ENCODE measurements at regions not wholly inside any gene's neighbourhood (a gene's known extent, or its start where the extent isn't known, plus 50 kb on each side); places are given as distances from the start of the nearest gene placed in this dataset.
A peak's percentile ranks its signal among the peaks of the same experiment; 100 is the strongest.

- no peak for DNase-seq
These were observed 307.9 kb upstream of the CBLB start for GRCh38 chr3:106176734-106177133.

GRCh38 chr3:106182950-106183511 lies 314.2 kb upstream of the CBLB start:
- peak; percentile 21 for DNase-seq

- peak; percentile 57 for DNase-seq
These were observed 315.1 kb upstream of the CBLB start for GRCh38 chr3:106183762-106184391.

GRCh38 chr3:106184540-106185457 lies 316.0 kb upstream of the CBLB start:
- no peak for DNase-seq

GRCh38 chr3:106185949-106186348 lies 317.1 kb upstream of the CBLB start:
- DNase-seq = no peak

- DNase-seq = no peak
These were observed 321.5 kb upstream of the CBLB start for GRCh38 chr3:106190296-106190695.

GRCh38 chr3:106191211-106191610 lies 322.4 kb upstream of the CBLB start:
- DNase-seq = no peak

- DNase-seq = no peak
These were observed 323.1 kb upstream of the CBLB start for GRCh38 chr3:106191913-106192312.

- no peak for DNase-seq
These were observed 325.1 kb upstream of the CBLB start for GRCh38 chr3:106193876-106194275.

GRCh38 chr3:106194726-106195125 lies 325.9 kb upstream of the CBLB start:
- DNase-seq = no peak

- no peak for DNase-seq
These were observed 328.9 kb upstream of the CBLB start for GRCh38 chr3:106197532-106198194.

GRCh38 chr3:106204160-106204868 lies 335.5 kb upstream of the CBLB start:
- no peak for DNase-seq

- peak; percentile 71 for DNase-seq
These were observed 337.3 kb upstream of the CBLB start for GRCh38 chr3:106206146-106206545.

GRCh38 chr3:106206613-106207012 lies 337.8 kb upstream of the CBLB start:
- DNase-seq = no peak

GRCh38 chr3:106208251-106208650 lies 339.4 kb upstream of the CBLB start:
- DNase-seq = no peak

- peak; percentile 18 for DNase-seq
These were observed 340.2 kb upstream of the CBLB start for GRCh38 chr3:106208967-106209366.

- no peak for DNase-seq
These were observed 340.7 kb upstream of the CBLB start for GRCh38 chr3:106209482-106209881.

GRCh38 chr3:106210923-106211322 lies 342.1 kb upstream of the CBLB start:
- no peak for DNase-seq

GRCh38 chr3:106212665-106213222 lies 343.9 kb upstream of the CBLB start:
- no peak for DNase-seq

GRCh38 chr3:106213954-106214353 lies 345.1 kb upstream of the CBLB start:
- DNase-seq = no peak

- no peak for DNase-seq
These were observed 345.8 kb upstream of the CBLB start for GRCh38 chr3:106214641-106215040.

GRCh38 chr3:106215047-106215446 lies 346.2 kb upstream of the CBLB start:
- no peak for DNase-seq
